Progenitor cell of endocrine pancreas (in vitro differentiated cells): ENCODE measurements at regions not wholly inside any gene's neighbourhood (a gene's known extent, or its start where the extent isn't known, plus 50 kb on each side); places are given as distances from the start of the nearest gene placed in this dataset.

Source experiments
- DNase-seq: peaks from one replicate; pipeline ENCODE4 v3.0.0; 2021; ENCODE audit warnings: low spot score; ENCODE audit not compliant: unreplicated experiment
- H3K27ac Mint-ChIP-seq: 2 replicates; pipeline ENCODE4 v1.8.0; 2021; ENCODE audit warnings: mild to moderate bottlenecking, moderate library complexity, mixed read lengths
- H3K27me3 Mint-ChIP-seq: 2 replicates; pipeline ENCODE4 v1.8.0; 2021; ENCODE audit warnings: mixed read lengths
- H3K36me3 Mint-ChIP-seq: 2 replicates; pipeline ENCODE4 v1.8.0; 2022; ENCODE audit warnings: mixed read lengths; ENCODE audit not compliant: insufficient read depth
- H3K4me1 Mint-ChIP-seq: 2 replicates; pipeline ENCODE4 v1.8.0; 2021; ENCODE audit warnings: low read depth, mixed read lengths
- H3K4me3 Mint-ChIP-seq: 2 replicates; pipeline ENCODE4 v1.8.0; 2021; ENCODE audit warnings: low read depth, mild to moderate bottlenecking, moderate library complexity, mixed read lengths
- H3K9me3 Mint-ChIP-seq: 2 replicates; pipeline ENCODE4 v1.8.0; 2021; ENCODE audit warnings: low read depth, mixed read lengths
- CTCF ChIP-seq: fragments of 200-600 bp; sonication (generic); IDR thresholded peaks from one replicate; pipeline ENCODE4 v1.5.0; 2021; ENCODE audit warnings: antibody characterized with exemption, mild to moderate bottlenecking; ENCODE audit not compliant: unreplicated experiment

DNA sequence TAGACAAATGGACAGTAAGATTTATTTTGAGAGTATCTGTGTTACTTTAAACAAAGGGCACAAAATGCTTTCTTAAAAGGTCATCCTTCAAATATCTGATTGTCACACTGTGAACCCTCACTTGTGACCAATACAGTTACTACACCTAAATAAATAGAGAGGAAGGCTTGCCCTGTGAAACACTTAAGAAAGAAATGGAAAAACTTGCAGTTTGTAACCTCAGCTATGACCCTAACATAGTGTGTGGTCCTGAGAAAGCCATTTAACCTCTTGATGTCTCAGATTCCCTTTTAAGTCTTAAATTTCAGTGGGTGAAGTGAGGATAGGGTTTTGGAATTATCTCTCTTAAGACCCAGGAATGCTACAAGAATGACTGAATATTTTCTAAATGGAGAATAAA lies 126.7 kb upstream of the SLC27A6 start:
- no peaks in the 10 kb centered on the region for H3K36me3 Mint-ChIP-seq
- peaks cover 10% of the 10 kb centered on the region for H3K4me1 Mint-ChIP-seq
- peaks cover 23% of the 10 kb centered on the region for H3K27me3 Mint-ChIP-seq
- no peak overlapping the region for H3K4me3 Mint-ChIP-seq
- no peak overlapping the region for H3K27ac Mint-ChIP-seq
- no peak for DNase-seq
- no peak for TF ChIP-seq CTCF
- no peaks in the 10 kb centered on the region for H3K9me3 Mint-ChIP-seq

GRCh38 chr5:128842241-128842640 lies 123.0 kb upstream of the SLC27A6 start:
- peaks cover 17% of the 10 kb centered on the region for H3K27me3 Mint-ChIP-seq
- no peak overlapping the region for H3K27ac Mint-ChIP-seq
- H3K36me3 Mint-ChIP-seq = no peaks in the 10 kb centered on the region
- DNase-seq = no peak
- no peak for TF ChIP-seq CTCF
- H3K4me1 Mint-ChIP-seq = peaks cover 4% of the 10 kb centered on the region
- H3K9me3 Mint-ChIP-seq = peaks cover under 1% of the 10 kb centered on the region
- H3K4me3 Mint-ChIP-seq = no peak overlapping the region

DNA sequence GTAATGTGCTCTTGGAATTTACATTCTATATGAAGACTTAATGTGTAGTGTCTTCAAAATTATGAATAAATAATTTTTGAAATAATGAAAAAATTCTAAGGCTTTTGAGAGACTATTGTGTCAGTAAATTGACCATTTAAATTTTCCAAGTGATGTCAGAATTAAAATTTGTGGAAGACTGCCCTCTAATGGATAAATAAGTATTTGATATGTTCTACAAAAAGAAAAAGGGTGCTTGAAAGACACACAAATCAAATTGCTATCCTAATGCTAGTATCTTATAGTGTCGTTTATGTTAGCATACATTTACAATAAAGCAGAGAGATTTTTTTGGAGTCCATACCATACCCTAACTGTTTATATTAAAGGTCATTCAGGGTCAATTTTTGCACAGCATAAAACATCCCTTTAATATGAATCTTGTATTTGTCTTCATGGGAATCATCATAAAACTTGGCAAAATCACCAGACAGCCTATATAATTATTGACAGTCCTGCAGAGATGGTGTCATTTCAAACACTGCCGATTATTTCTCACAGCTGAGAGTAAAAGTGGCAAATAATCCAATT lies 120.8 kb upstream of the SLC27A6 start:
- H3K36me3 Mint-ChIP-seq = no peaks in the 10 kb centered on the region
- H3K27ac Mint-ChIP-seq = no peak overlapping the region
- DNase-seq = no peak
- peaks cover 22% of the 10 kb centered on the region for H3K9me3 Mint-ChIP-seq
- peak; percentile 44 for TF ChIP-seq CTCF
- H3K4me3 Mint-ChIP-seq = no peak overlapping the region
- H3K4me1 Mint-ChIP-seq = peaks cover 4% of the 10 kb centered on the region
- peaks cover 14% of the 10 kb centered on the region for H3K27me3 Mint-ChIP-seq

DNA sequence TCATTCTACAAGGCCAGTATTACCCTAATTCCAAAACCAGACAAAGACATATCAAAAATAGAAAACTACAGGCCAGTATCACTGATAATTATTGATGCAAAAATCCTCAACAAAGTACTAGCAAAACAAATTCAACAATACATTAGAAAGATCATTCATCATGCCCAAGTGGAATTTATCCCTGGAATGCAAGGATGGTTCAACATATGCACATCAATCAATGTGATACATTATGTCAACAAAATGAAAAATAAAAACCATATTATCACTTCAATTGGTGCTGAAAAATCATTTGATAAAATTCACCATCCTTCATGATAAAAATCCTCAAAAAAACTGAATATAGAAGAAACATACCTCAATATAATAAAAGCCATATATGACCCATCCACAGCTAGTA lies 115.2 kb upstream of the SLC27A6 start:
- Mint-ChIP-seq H3K4me1 (peaks cover 2% of the 10 kb centered on the region), H3K9me3 (peaks cover 47% of the 10 kb centered on the region), H3K36me3 (no peaks in the 10 kb centered on the region), H3K27ac (no peak overlapping the region), H3K4me3 (no peak overlapping the region), H3K27me3 (no peaks in the 10 kb centered on the region)
- no peak for TF ChIP-seq CTCF
- no peak for DNase-seq

GRCh38 chr5:128854931-128855330 lies 110.4 kb upstream of the SLC27A6 start:
- H3K4me1 Mint-ChIP-seq = no peaks in the 10 kb centered on the region
- H3K27me3 Mint-ChIP-seq = peaks cover 3% of the 10 kb centered on the region
- no peak overlapping the region for H3K4me3 Mint-ChIP-seq
- no peak for TF ChIP-seq CTCF
- DNase-seq = no peak
- H3K9me3 Mint-ChIP-seq = peaks cover 30% of the 10 kb centered on the region
- H3K27ac Mint-ChIP-seq = no peak overlapping the region
- no peaks in the 10 kb centered on the region for H3K36me3 Mint-ChIP-seq
